Activated naive CD4-positive, alpha-beta T cell treated with anti-CD3 and anti-CD28 coated beads, Interleukin-2, amount 10 ng/mL, durations not matched to agents 7 days and 5 days (primary cell): ENCODE measurements at regions not wholly inside any gene's neighbourhood (a gene's known extent, or its start where the extent isn't known, plus 50 kb on each side); places are given as distances from the start of the nearest gene placed in this dataset.
A peak's percentile ranks its signal among the peaks of the same experiment; 100 is the strongest.
"Not testable (repeated sequence)": the region's sequence is repeated elsewhere in the genome, so short reads cannot be mapped to it uniquely, and the experiment has no call there.

Source experiments
- CTCF ChIA-PET: fragments of 350-600 bp; sonication (Branson Sonifier 250); formaldehyde crosslinking; loops from one replicate; lab custom pipeline; 2021; ENCODE audit warnings: antibody characterized with exemption; lab: Charles Lee
- DNase-seq: peaks from one replicate; pipeline ENCODE4 v3.0.0-alpha.2; 2020
- H3K27ac Mint-ChIP-seq: one replicate; pipeline ENCODE4 v1.8.0; 2021; ENCODE audit warnings: mild to moderate bottlenecking, moderate library complexity, mixed read lengths
- H3K27me3 Mint-ChIP-seq: one replicate; pipeline ENCODE4 v1.8.0; 2021; ENCODE audit warnings: mild to moderate bottlenecking, mixed read lengths
- H3K36me3 Mint-ChIP-seq: one replicate; pipeline ENCODE4 v1.8.0; 2021; ENCODE audit warnings: mixed read lengths
- H3K4me1 Mint-ChIP-seq: one replicate; pipeline ENCODE4 v1.8.0; 2021; ENCODE audit warnings: mixed read lengths
- H3K4me3 Mint-ChIP-seq: one replicate; pipeline ENCODE4 v1.8.0; 2021; ENCODE audit warnings: mild to moderate bottlenecking, moderate library complexity, mixed read lengths
- H3K9me3 Mint-ChIP-seq: one replicate; pipeline ENCODE4 v1.8.0; 2021; ENCODE audit warnings: mixed read lengths

DNA sequence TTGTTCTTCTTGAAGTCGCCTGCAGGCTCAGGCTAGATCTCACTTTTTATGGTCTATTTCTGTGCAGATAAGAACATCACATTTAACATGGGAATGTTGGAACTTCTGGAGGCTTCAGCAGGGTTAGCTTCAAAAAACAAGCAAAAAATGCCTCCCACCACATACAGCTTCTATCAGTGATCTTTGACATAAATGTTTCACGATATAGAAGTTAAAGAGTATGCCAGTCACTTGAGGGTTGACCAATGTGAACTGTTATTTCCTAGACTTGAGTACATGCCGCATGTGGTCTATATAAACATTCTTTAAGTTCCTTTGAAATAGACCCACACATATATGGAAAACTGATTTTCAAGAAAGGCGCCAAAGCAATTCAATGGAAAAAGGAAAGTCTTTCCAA, 219.2 kb upstream of the KLF14 start:
- H3K4me1 Mint-ChIP-seq: peaks cover 58% of the 10 kb centered on the region
- CTCF ChIA-PET: interaction anchor here (1.6 kb wide), 1 partner anchor 56 kb away, joined by 5 read pairs; no protein-coding TSS in a partner anchor
- peak overlapping the region; percentile 58 for H3K27ac Mint-ChIP-seq
- H3K9me3 Mint-ChIP-seq: no peaks in the 10 kb centered on the region
- no peaks in the 10 kb centered on the region for H3K27me3 Mint-ChIP-seq
- peaks cover 51% of the 10 kb centered on the region for H3K36me3 Mint-ChIP-seq
- no peak for DNase-seq
- peak overlapping the region; percentile 3 for H3K4me3 Mint-ChIP-seq

DNA sequence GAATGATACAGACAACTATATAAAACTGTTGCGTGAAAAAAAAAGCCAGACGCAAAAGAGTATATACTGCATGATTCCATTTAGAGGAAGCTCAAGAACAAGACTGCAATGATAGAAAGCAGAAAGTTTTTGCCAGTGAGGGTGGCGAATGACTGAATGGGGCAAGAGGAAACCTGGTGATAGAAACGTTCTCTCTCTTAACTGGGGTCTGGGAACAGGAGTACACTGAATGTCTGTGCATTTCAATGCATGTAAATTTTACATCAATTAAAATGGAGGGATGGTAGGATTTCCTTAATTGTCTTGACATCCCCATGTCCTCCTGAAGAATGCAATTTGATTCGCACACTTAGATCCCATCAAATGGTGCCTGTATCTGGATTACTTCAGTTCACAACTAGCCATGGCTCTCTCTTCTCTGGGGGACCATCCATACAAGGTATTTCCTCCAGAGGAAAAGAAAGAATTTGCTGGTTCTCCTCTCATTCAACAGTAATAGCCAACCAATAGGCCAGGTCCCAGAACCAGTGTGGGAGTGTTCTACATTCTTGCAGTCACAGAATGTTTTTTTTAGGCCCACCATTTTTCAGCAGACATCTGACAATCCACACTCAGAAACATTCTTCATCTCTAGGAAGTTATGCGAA, 221.0 kb upstream of the KLF14 start:
- H3K27me3 Mint-ChIP-seq: no peaks in the 10 kb centered on the region
- H3K4me1 Mint-ChIP-seq: peaks cover 62% of the 10 kb centered on the region
- no peak for DNase-seq
- CTCF ChIA-PET: interaction anchor here (1.8 to 7.2 kb wide), 4 partner anchors 8 to 85 kb away, joined by 8 to 54 read pairs (median 12); no protein-coding TSS in a partner anchor
- H3K36me3 Mint-ChIP-seq: peaks cover 64% of the 10 kb centered on the region
- peak overlapping the region; percentile 83 for H3K4me3 Mint-ChIP-seq
- peak overlapping the region; percentile 9 for H3K27ac Mint-ChIP-seq
- no peaks in the 10 kb centered on the region for H3K9me3 Mint-ChIP-seq

DNA sequence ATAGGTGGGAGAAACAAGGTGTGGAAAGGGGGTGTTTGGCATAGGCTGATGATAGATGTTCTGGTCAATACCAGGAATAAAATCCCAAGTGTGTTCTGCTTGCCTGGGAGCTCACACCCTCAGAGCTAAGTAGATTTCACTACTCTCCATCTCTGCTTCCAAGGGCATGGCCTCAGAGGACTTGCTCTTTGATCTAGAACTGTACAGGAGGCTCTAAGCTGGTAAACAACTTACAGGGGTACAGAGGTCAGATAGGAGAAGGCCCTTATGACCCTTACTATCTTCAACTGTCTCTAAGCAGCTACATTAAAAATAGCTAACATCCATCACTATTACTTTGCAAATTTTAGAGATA, 221.5 kb upstream of the KLF14 start:
- H3K9me3 Mint-ChIP-seq: no peaks in the 10 kb centered on the region
- H3K4me3 Mint-ChIP-seq: peak overlapping the region; percentile 83
- H3K27ac Mint-ChIP-seq: peak overlapping the region; percentile 92
- no peak for DNase-seq
- peaks cover 66% of the 10 kb centered on the region for H3K36me3 Mint-ChIP-seq
- no peaks in the 10 kb centered on the region for H3K27me3 Mint-ChIP-seq
- CTCF ChIA-PET: interaction anchor here (1.8 to 7.2 kb wide), 4 partner anchors 9 to 85 kb away, joined by 8 to 54 read pairs (median 12); no protein-coding TSS in a partner anchor
- peaks cover 62% of the 10 kb centered on the region for H3K4me1 Mint-ChIP-seq

DNA sequence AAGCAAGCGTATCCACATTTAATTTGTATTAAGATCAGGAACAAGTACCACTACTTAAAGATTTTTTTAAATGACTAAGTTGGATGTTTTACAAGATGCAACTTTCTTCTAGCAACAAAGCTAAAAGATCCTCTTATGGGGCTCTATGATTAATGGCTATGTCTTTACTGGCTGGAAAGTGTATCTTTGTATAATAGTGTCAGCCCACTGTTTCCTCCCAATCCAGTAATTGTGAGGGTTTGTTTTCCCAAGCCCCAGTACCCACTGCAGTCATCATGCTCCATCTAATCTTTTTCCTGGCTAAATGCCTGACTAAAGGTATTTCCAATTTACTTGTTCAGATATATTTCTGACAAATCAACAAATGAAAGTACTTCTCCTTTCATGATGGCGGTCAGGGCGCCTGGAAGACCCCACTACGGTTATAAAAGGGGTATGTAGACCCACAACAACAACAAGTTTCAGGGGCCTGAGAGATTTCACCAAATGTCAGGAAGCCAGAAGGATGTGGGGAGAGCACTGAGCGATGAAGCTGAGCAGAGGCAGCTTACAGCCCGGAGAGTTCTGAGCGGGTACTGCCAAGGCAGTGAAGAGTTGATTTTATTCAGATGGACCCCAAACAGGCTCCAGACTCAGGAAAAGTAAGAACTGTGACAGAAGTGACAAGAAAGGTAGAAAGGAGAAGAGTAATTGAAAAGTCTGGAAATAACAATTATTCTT, 222.6 kb upstream of the KLF14 start:
- no peaks in the 10 kb centered on the region for H3K9me3 Mint-ChIP-seq
- peaks cover 66% of the 10 kb centered on the region for H3K4me1 Mint-ChIP-seq
- H3K27me3 Mint-ChIP-seq: no peaks in the 10 kb centered on the region
- DNase-seq: no peak
- peak overlapping the region; percentile 92 for H3K27ac Mint-ChIP-seq
- peak overlapping the region; percentile 83 for H3K4me3 Mint-ChIP-seq
- H3K36me3 Mint-ChIP-seq: peaks cover 66% of the 10 kb centered on the region
- CTCF ChIA-PET: interaction anchor here (1.7 to 7.2 kb wide), 6 partner anchors 10 to 84 kb away, joined by 4 to 54 read pairs (median 10); no protein-coding TSS in a partner anchor

DNA sequence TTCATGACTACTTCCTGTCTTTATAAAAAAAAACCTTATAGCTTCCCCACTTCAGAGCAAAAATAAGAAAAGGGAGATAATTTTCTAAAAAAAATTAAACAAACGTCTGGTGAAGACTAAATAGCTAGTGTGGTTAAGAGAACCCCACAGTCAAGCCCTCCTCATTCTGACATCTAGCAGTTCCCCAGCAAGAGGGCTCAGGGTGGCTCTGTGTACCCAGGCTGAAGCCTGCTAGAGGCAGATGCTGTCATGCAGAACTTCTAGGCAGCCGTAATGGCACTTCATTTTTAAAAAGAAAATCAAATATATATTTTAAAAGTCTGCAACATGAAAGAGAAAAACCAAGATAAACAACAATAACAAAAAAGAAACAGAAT, 223.1 kb upstream of the KLF14 start:
- CTCF ChIA-PET: interaction anchor here (1.7 to 7.2 kb wide), 4 partner anchors 13 to 83 kb away, joined by 4 to 54 read pairs (median 10); no protein-coding TSS in a partner anchor
- Mint-ChIP-seq H3K27ac (peak overlapping the region; percentile 92), H3K36me3 (peaks cover 66% of the 10 kb centered on the region), H3K9me3 (no peaks in the 10 kb centered on the region), H3K4me3 (peak overlapping the region; percentile 83), H3K4me1 (peaks cover 72% of the 10 kb centered on the region), H3K27me3 (no peaks in the 10 kb centered on the region)
- peak; percentile 47 for DNase-seq

DNA sequence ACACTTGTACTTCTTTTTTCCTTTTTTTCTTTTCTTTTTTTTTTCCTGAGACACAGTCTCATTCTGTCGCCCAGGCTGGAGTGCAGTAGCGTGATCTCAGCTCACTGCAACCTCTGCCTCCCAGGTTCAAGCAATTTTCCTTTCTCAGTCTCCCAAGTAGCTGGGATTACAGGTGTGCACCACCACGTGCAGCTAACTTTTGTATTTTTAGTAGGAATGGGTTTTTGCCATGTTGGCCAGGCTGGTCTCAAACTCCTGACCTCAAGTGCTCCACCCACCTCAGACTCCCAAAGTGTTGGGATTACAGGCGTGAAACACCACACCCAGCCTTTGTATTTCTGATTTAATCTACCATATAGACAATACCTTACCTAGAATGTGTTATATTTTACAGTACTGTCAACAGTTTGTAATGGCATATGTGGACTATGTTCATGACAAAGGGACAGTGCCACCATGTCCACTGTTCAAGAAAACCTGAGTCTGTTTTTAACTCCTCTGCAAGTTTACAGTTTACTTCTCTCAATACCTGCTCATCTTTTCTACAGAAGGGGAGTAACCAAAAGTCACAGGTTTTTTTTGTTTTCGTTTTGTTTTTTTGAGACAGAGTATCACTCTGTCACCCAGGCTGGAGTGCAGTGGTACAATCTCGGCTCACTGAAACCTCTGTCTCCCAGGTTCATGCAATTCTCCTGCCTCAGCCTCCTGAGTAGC, 223.9 kb upstream of the KLF14 start:
- H3K36me3 Mint-ChIP-seq: peaks cover 62% of the 10 kb centered on the region
- not testable (repeated sequence) for H3K9me3 Mint-ChIP-seq, DNase-seq, H3K27me3 Mint-ChIP-seq
- peaks cover 75% of the 10 kb centered on the region for H3K4me1 Mint-ChIP-seq
- CTCF ChIA-PET: interaction anchor here (0.7 to 7.2 kb wide), 7 partner anchors 11 to 85 kb away, joined by 3 to 54 read pairs (median 6); no protein-coding TSS in a partner anchor
- peak overlapping the region; percentile 92 for H3K27ac Mint-ChIP-seq
- H3K4me3 Mint-ChIP-seq: peak overlapping the region; percentile 90

DNA sequence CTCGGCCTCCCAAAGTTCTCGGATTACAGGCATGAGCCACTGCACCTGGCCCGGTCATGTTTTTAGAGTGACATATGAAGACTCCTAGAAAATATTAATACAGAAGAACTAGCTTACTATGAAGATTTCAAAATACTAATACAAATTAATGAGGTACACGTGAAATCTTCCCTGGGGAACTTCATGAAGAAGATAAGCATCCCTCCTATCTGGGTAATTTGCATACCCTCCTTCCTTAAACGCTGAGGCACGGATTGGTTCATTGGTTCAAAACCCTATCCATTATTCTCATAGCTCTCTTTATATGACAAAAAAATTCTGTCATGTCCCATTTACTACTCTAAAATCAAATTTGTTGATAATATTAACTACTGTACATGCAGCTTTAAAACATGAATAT, 224.8 kb upstream of the KLF14 start:
- Mint-ChIP-seq H3K4me1 (peaks cover 70% of the 10 kb centered on the region), H3K36me3 (peaks cover 56% of the 10 kb centered on the region), H3K4me3 (peak overlapping the region; percentile 90), H3K9me3 (no peaks in the 10 kb centered on the region), H3K27ac (peak overlapping the region; percentile 92), H3K27me3 (no peaks in the 10 kb centered on the region)
- DNase-seq: no peak
- CTCF ChIA-PET: interaction anchor here (0.7 to 7.2 kb wide), 17 partner anchors 12 to 227 kb away, joined by 3 to 54 read pairs (median 5); no protein-coding TSS in a partner anchor

DNA sequence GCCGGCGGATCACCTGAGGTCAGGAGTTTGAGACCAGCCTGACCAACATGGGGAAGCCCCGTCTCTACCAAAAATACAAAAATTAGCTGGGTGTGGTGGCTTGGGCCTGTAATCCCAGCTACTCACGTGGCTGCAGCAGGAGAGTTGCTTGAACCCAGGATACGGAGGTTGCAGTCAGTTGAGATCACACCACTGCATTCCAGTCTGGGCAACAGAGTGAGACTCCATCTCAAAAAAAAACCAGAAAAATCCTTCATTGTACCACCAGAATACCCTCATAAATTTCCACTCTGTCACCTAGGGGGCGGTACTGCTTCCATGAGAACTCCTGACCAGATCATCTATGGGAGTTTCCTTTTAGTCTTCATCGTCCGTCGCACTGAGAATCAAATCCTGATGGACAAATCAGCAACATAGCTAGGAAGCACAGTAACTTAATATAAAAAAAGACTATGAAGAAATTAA, 225.8 kb upstream of the KLF14 start:
- DNase-seq: peak; percentile 65
- Mint-ChIP-seq H3K27me3 (no peaks in the 10 kb centered on the region), H3K9me3 (no peaks in the 10 kb centered on the region), H3K36me3 (peaks cover 47% of the 10 kb centered on the region), H3K4me1 (peaks cover 61% of the 10 kb centered on the region), H3K4me3 (peak overlapping the region; percentile 90), H3K27ac (peak overlapping the region; percentile 99)
- CTCF ChIA-PET: interaction anchor here (0.7 to 7.2 kb wide), 17 partner anchors 13 to 80 kb away, joined by 3 to 54 read pairs (median 4); no protein-coding TSS in a partner anchor

DNA sequence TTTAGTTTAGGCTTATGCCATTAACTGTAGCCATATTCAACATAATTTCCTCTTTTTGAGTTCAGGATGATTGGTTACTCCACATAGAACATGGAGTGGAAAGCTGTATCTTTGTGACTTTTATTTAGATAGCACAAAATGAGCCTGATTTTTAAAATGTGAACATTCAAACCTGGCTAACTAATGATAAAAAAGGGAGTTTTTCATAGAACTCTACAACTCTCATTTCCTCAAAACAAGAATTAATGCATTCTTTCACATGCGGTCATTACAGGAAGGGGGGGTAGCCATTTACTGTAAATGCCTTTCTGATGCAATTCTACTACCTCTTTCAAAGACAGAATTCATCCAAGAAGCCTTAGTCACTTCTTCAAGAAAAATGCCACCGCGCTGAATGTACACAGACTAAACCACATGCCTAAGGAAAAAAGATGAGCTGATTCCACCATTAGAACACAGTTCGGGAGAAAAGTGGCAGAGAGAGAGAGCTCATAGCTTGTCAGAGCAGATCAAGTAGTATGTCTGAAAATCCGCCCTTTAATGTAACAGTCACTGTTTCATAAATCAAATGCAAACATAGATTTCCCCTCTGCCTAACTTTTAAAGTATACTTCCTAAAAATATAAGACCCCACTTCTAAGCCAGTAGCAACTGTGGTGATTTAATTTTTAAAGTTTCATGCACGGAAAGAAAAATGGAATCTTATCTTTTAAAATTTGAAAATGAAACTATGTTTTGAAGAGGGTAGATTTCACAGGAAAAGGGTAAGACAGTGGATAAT, 226.4 kb upstream of the KLF14 start:
- CTCF ChIA-PET: interaction anchor here (0.7 to 7.2 kb wide), 14 partner anchors 13 to 80 kb away, joined by 3 to 54 read pairs (median 4); no protein-coding TSS in a partner anchor
- Mint-ChIP-seq H3K4me3 (peak overlapping the region; percentile 90), H3K27ac (peak overlapping the region; percentile 99), H3K36me3 (peaks cover 41% of the 10 kb centered on the region), H3K4me1 (peaks cover 55% of the 10 kb centered on the region), H3K9me3 (no peaks in the 10 kb centered on the region), H3K27me3 (no peaks in the 10 kb centered on the region)
- peak; percentile 59 for DNase-seq

DNA sequence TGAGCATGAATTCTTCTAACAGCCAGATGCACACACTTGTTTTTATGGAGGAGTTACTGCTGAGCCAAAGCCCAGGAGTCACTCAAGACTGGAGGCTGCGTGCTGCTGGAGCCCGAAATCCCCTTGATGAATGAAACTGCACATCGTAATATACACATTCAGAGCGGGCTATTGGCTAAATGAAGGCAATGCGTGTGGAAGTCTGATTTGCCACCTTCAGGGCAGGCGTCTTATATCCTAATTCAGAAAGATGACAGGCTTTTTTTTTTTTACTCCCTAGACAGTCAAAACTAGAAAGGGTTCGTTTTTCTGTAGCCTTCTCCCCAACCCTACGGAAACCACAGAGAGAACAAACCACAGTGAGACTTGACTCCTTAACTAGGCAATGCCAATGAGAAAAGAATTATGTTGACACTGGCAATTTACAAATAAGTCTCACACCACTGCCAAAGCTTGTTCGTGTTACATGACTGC, 227.2 kb upstream of the KLF14 start:
- peak; percentile 87 for DNase-seq
- peaks cover 49% of the 10 kb centered on the region for H3K4me1 Mint-ChIP-seq
- peaks cover 36% of the 10 kb centered on the region for H3K36me3 Mint-ChIP-seq
- no peaks in the 10 kb centered on the region for H3K9me3 Mint-ChIP-seq
- H3K4me3 Mint-ChIP-seq: peak overlapping the region; percentile 90
- H3K27me3 Mint-ChIP-seq: no peaks in the 10 kb centered on the region
- peak overlapping the region; percentile 99 for H3K27ac Mint-ChIP-seq
- CTCF ChIA-PET: interaction anchor here (1.0 to 7.2 kb wide), 9 partner anchors 10 to 79 kb away, joined by 3 to 54 read pairs (median 11); no protein-coding TSS in a partner anchor

DNA sequence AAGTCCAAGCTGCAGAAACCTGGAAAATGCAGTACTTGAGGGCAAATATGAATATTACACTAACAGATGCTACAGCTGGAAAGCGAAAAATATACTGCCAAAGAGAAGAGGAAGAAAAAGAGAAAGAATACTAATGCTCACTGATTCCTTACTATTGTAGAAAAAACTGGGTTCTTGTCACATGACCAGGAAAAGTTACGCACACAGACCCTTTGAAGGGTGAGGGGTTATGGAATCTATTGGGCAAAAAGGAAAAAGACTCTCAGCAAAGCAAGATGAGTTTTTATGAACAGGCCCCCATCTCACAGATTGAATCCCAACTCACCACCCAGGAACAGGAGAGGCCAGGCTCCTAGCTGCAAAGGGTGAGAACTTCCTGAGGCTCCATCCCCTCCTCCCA, 228.1 kb upstream of the KLF14 start:
- peak overlapping the region; percentile 90 for H3K4me3 Mint-ChIP-seq
- H3K36me3 Mint-ChIP-seq: peaks cover 36% of the 10 kb centered on the region
- CTCF ChIA-PET: interaction anchor here (1.1 to 7.2 kb wide), 5 partner anchors 9 to 78 kb away, joined by 3 to 54 read pairs (median 4); no protein-coding TSS in a partner anchor
- H3K9me3 Mint-ChIP-seq: no peaks in the 10 kb centered on the region
- H3K4me1 Mint-ChIP-seq: peaks cover 48% of the 10 kb centered on the region
- DNase-seq: no peak
- peak overlapping the region; percentile 99 for H3K27ac Mint-ChIP-seq
- no peaks in the 10 kb centered on the region for H3K27me3 Mint-ChIP-seq

DNA sequence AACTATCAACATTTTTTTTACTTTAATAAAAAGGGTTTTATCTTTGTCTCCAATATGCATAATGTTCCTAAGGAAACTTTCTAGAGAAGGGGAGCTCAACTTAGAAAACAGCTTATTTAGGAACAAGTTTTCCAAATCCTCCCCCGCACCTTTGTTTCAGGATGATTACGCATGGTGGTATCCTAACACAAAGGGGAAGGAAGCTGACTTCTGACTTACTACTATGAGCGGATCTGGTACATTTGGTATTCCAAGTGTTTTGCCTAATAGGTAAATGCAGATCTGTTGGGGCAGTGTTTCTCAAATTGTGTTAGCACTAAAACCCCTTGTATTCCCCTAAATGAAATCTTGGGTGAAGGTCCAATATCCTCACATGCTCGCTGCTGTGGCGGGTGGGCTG, 229.3 kb upstream of the KLF14 start:
- Mint-ChIP-seq H3K4me3 (no peak overlapping the region), H3K36me3 (peaks cover 32% of the 10 kb centered on the region), H3K27me3 (no peaks in the 10 kb centered on the region), H3K27ac (no peak overlapping the region), H3K4me1 (peaks cover 49% of the 10 kb centered on the region), H3K9me3 (no peaks in the 10 kb centered on the region)
- CTCF ChIA-PET: interaction anchor here (1.3 kb wide), 1 partner anchor 18 kb away, joined by 3 read pairs; no protein-coding TSS in a partner anchor
- no peak for DNase-seq

DNA sequence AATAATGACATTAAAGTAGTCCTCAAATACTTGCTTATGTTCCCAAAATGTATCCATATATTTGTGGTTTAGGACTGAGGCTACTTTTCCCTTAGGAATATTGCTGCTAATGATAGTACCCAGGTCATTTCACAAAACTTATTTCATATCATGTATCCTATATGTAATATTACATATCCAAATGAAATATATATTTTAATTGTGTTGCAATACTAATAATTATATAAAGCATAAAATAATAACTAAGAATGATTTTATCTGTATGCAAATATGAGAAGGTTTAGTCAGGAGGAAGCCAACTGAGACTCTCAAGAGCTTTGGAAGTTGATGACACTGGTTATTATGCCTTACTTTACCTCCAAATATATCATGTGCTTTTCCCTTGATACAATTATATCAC, 231.5 kb upstream of the KLF14 start:
- CTCF ChIA-PET: interaction anchor here (0.9 kb wide), 1 partner anchor 17 kb away, joined by 4 read pairs; no protein-coding TSS in a partner anchor
- Mint-ChIP-seq H3K4me1 (peaks cover 56% of the 10 kb centered on the region), H3K27me3 (no peaks in the 10 kb centered on the region), H3K36me3 (peaks cover 20% of the 10 kb centered on the region), H3K9me3 (no peaks in the 10 kb centered on the region), H3K4me3 (no peak overlapping the region), H3K27ac (no peak overlapping the region)
- no peak for DNase-seq
